Hepatocyte (in vitro differentiated cells): ENCODE measurements at regions not wholly inside any gene's neighbourhood (a gene's known extent, or its start where the extent isn't known, plus 50 kb on each side); places are given as distances from the start of the nearest gene placed in this dataset.

Experiments used
- CTCF ChIP-seq: fragments of 200-600 bp; sonication (generic); IDR thresholded peaks from 2 replicates; pipeline ENCODE4 v1.5.1; 2016; ENCODE audit warnings: antibody characterized with exemption, mild to moderate bottlenecking; ENCODE audit not compliant: poor library complexity
- EZH2 ChIP-seq: fragments of 200-600 bp; sonication (generic); IDR thresholded peaks from 2 replicates; pipeline ENCODE4 v1.6.1; 2016; ENCODE audit warnings: antibody characterized with exemption, mild to moderate bottlenecking, borderline replicate concordance
- EZH2phosphoT487 ChIP-seq: fragments of 200-600 bp; sonication (generic); IDR thresholded peaks from one replicate; pipeline ENCODE4 v1.6.1; 2018; ENCODE audit warnings: antibody characterized with exemption, mild to moderate bottlenecking, low read depth, moderate library complexity; ENCODE audit not compliant: unreplicated experiment, severe bottlenecking

GRCh38 chrX:40406330-40406859, 174.4 kb upstream of the ATP6AP2 start:
- TF ChIP-seq EZH2phosphoT487 (no peak), EZH2 (no peak), CTCF (no peak)
